Transverse colon (tissue), 4 donors: ENCODE measurements at regions not wholly inside any gene's neighbourhood (a gene's known extent, or its start where the extent isn't known, plus 50 kb on each side); places are given as distances from the start of the nearest gene placed in this dataset.

Source experiments
- DNase-seq: peaks from one replicate; pipeline ENCODE4 v3.0.0-alpha.2; 2019
- H3K27ac ChIP-seq, 4 donors: fragments of 200-600 bp; sonication (generic); 2 replicates each; pipeline ENCODE4 v1.5.1; 2016 to 2018; ENCODE audit warnings: inconsistent platforms in 4 of 4
- H3K27me3 ChIP-seq: fragments of 200-600 bp; sonication (generic); 2 replicates; pipeline ENCODE4 v1.5.1; 2017; ENCODE audit warnings: inconsistent platforms
- H3K36me3 ChIP-seq, 4 donors: fragments of 200-600 bp; sonication (generic); 2 replicates each; pipeline ENCODE4 v1.5.1; 2017 to 2019; ENCODE audit warnings: inconsistent platforms in 4 of 4
- H3K4me1 ChIP-seq, 4 donors: fragments of 200-600 bp; sonication (generic); 2 replicates each; pipeline ENCODE4 v1.5.1; 2017 to 2020; ENCODE audit warnings: inconsistent platforms in 4 of 4
- H3K4me3 ChIP-seq, 4 donors: fragments of 200-600 bp; sonication (generic); 1 replicate in 1 of 4; 2 replicates in 3 of 4; pipeline versions ENCODE4 v1.5.1 to v1.6.1; 2017 to 2019; ENCODE audit warnings: inconsistent platforms in 4 of 4
- H3K9me3 ChIP-seq, 2 donors: fragments of 200-600 bp; sonication (generic); 2 replicates each; pipeline ENCODE4 v1.5.1; 2017 to 2019; ENCODE audit warnings: inconsistent platforms in 2 of 2
- EP300 ChIP-seq: sonication (generic); formaldehyde crosslinking; IDR thresholded peaks from one replicate; pipeline ENCODE4 v1.6.1; 2017; ENCODE audit warnings: antibody characterized with exemption, low read depth
- POLR2A ChIP-seq: fragments of 450-650 bp; IDR thresholded peaks from one replicate; pipeline ENCODE4 v1.6.1; 2016; ENCODE audit warnings: antibody characterized with exemption, mild to moderate bottlenecking, moderate library complexity
- POLR2AphosphoS5 ChIP-seq, 3 donors: sonication (generic); formaldehyde crosslinking; IDR thresholded peaks; one replicate each; pipeline ENCODE4 v1.6.1; 2016; ENCODE audit warnings: antibody characterized with exemption in 3 of 3
- WGBS, 2 donors: methylation state at CpG; one replicate each; pipeline ENCODE4 v1.1.5; 2018; ENCODE audit warnings: low coverage in 1 of 2; 5-methylcytosine and 5-hydroxymethylcytosine counted together
- in situ Hi-C, 4 donors: fragments of 200-750 bp; cut with MboI; loops; one replicate each; pipeline versions ENCODE4 v1.15.0 to v1.15.1; 2017; ENCODE audit warnings: low sequenced_read_pairs in 3 of 4, low pct_ligation_motif_present in 1 of 4, low pct_unique_long_range_greater_than_20kb in 1 of 4
- intact Hi-C: fragments of 100-400 bp; cut with DNase I; formaldehyde crosslinking; loops from one replicate; pipeline ENCODE4 v1.15.1; 2023; ENCODE audit warnings: low total_unique reads
- TF ChIP-seq, protein P1 (sequence below), 5 experiments: fragments of 200-600 bp in 3 of 5; fragments of 450-650 bp in 2 of 5; sonication (generic) in 3 of 5; IDR thresholded peaks; 1 replicate in 2 of 5; 2 replicates in 3 of 5; pipeline ENCODE4 v1.5.1; 2016 to 2017; ENCODE audit warnings: antibody characterized with exemption in 5 of 5, inconsistent platforms in 3 of 5, mild to moderate bottlenecking in 2 of 5, moderate library complexity in 1 of 5

- in situ Hi-C loops = no loop called here
- 20 to 54% methylated on average over 1 of the region's 1 CpG for WGBS, 2 donors
- no peak for TF ChIP-seq POLR2AphosphoS5 (IDR thresholded peaks at IDR 0.05)
- no peak for TF ChIP-seq EP300
These were observed 250.1 kb upstream of the LUZP2 start for GRCh38 chr11:24246715-24247114.

GRCh38 chr11:24247846-24248245, 249.0 kb upstream of the LUZP2 start:
- Histone ChIP-seq H3K27me3 (no peaks in the 10 kb centered on the region), H3K4me3 (no peak overlapping the region), H3K4me1 (no peaks in the 10 kb centered on the region), H3K27ac (no peak overlapping the region), H3K36me3 (no peaks in the 10 kb centered on the region), H3K9me3 (no peaks in the 10 kb centered on the region)
- TF ChIP-seq, protein P1, sequence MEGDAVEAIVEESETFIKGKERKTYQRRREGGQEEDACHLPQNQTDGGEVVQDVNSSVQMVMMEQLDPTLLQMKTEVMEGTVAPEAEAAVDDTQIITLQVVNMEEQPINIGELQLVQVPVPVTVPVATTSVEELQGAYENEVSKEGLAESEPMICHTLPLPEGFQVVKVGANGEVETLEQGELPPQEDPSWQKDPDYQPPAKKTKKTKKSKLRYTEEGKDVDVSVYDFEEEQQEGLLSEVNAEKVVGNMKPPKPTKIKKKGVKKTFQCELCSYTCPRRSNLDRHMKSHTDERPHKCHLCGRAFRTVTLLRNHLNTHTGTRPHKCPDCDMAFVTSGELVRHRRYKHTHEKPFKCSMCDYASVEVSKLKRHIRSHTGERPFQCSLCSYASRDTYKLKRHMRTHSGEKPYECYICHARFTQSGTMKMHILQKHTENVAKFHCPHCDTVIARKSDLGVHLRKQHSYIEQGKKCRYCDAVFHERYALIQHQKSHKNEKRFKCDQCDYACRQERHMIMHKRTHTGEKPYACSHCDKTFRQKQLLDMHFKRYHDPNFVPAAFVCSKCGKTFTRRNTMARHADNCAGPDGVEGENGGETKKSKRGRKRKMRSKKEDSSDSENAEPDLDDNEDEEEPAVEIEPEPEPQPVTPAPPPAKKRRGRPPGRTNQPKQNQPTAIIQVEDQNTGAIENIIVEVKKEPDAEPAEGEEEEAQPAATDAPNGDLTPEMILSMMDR (IDR thresholded peaks at IDR 0.05) = no peak
- TF ChIP-seq EP300 (no peak), POLR2A (no peak), POLR2AphosphoS5 (IDR thresholded peaks at IDR 0.05) (no peak)
- intact Hi-C loops (no loop called here), in situ Hi-C loops (no loop called here)
- no peak for DNase-seq
- 73 to 86% methylated on average over 3 of the region's 3 CpGs for WGBS, 2 donors

More at GRCh38 chr11:24246715-24247114, 250.1 kb upstream of the LUZP2 start:
- no peaks in the 10 kb centered on the region for H3K27me3 ChIP-seq
- H3K4me3 ChIP-seq = no peak overlapping the region
- DNase-seq = no peak
- no peaks in the 10 kb centered on the region for H3K4me1 ChIP-seq
- no peaks in the 10 kb centered on the region for H3K36me3 ChIP-seq
- H3K27ac ChIP-seq = no peak overlapping the region
- no peaks in the 10 kb centered on the region for H3K9me3 ChIP-seq
- intact Hi-C loops = no loop called here

DNA sequence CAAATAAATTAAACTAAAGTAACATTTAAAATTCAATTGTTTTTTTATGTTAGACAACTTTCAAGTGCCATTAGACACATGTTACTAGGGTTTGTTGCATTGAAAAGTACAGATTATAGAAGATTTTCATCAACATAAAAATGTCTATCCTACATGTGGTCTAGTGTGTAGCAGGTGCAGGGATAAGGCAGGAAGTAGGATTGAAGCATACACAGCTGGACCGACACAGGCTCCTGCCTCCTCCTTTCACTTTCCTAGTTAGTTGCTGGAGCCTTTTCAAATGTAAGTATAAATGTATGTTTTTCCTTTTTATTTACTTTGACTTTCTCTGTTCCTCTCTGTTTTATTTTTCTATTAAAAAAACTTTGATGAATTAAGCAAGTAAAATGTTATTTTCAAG, 246.9 kb upstream of the LUZP2 start:
- no peak for DNase-seq
- in situ Hi-C loops = no loop called here
- intact Hi-C loops = no loop called here
- Histone ChIP-seq H3K27ac (no peak overlapping the region), H3K4me1 (no peaks in the 10 kb centered on the region), H3K4me3 (no peak overlapping the region), H3K27me3 (no peaks in the 10 kb centered on the region), H3K9me3 (no peaks in the 10 kb centered on the region), H3K36me3 (no peaks in the 10 kb centered on the region)
- 57 to 59% methylated on average over 1 of the region's 1 CpG for WGBS, 2 donors
- TF ChIP-seq POLR2AphosphoS5 (IDR thresholded peaks at IDR 0.05) = no peak
- TF ChIP-seq POLR2A = no peak
- no peak for TF ChIP-seq EP300
- TF ChIP-seq, protein P1 (IDR thresholded peaks at IDR 0.05) = no peak

DNA sequence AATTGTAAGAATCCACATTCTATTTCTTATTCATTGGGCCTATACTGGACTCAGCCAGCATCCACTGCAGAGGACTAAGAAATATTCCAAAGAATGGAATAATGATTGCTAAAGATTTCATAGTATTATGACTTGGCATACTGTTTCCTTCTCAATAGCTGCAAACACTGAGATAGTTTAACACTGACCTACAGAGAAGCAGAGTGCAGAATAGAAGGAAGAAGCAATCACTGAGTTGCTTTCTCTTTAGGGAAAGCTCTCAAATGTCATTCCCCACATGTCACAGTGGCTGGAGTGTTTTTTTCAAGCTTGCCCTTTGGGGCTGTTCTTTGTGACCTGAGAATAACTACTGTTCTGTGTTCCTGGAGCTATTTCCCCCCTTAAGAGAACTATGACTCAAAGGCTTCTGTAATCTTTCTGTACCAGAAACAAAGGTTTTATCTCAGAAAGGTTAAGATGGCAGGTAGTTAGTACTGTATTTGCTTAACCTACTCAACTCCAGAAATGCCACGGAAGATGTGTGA, 243.6 kb upstream of the LUZP2 start:
- WGBS, 2 donors = 38 to 72% methylated on average over 1 of the region's 1 CpG
- no peaks in the 10 kb centered on the region for H3K27me3 ChIP-seq
- no peaks in the 10 kb centered on the region for H3K9me3 ChIP-seq
- intact Hi-C loops = no loop called here
- no peak overlapping the region for H3K27ac ChIP-seq
- no peaks in the 10 kb centered on the region for H3K4me1 ChIP-seq
- no peaks in the 10 kb centered on the region for H3K36me3 ChIP-seq
- TF ChIP-seq EP300 = no peak
- H3K4me3 ChIP-seq = no peak overlapping the region
- in situ Hi-C loops = no loop called here
- no peak for DNase-seq

DNA sequence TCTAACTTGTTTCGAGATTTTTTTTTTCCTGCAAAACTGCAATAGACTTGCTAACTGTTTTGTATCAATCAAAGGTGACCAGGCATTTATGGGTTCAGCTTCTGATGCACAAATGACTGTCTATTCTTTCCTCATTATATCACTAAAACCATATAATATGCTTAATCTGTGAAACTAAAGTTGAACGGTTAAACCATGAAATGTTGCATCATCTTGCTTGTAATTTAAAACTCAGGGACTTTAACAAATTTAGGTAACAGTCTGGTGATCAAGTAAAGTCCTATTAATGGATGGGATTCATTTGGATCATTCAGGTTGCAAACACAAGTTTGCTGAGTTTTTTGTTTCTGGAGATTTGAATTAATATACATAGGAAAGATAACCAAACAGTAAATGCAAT, 232.0 kb upstream of the LUZP2 start:
- WGBS, 2 donors = 73 to 77% methylated on average over 2 of the region's 2 CpGs
- H3K27ac ChIP-seq = no peak overlapping the region
- no peaks in the 10 kb centered on the region for H3K9me3 ChIP-seq
- in situ Hi-C loops = no loop called here
- no peaks in the 10 kb centered on the region for H3K27me3 ChIP-seq
- TF ChIP-seq EP300 = no peak
- no peak for TF ChIP-seq POLR2A
- TF ChIP-seq, protein P1 (IDR thresholded peaks at IDR 0.05) = no peak
- TF ChIP-seq POLR2AphosphoS5 (IDR thresholded peaks at IDR 0.05) = no peak
- no peak for DNase-seq
- intact Hi-C loops = no loop called here
- no peak overlapping the region for H3K4me3 ChIP-seq
- no peaks in the 10 kb centered on the region for H3K36me3 ChIP-seq
- H3K4me1 ChIP-seq = no peaks in the 10 kb centered on the region
